ENCODE measurements at regions not wholly inside any gene's neighbourhood (a gene's known extent, or its start where the extent isn't known, plus 50 kb on each side); places are given as distances from the start of the nearest gene placed in this dataset.
A peak's percentile ranks its signal among the peaks of the same experiment; 100 is the strongest.

DNA sequence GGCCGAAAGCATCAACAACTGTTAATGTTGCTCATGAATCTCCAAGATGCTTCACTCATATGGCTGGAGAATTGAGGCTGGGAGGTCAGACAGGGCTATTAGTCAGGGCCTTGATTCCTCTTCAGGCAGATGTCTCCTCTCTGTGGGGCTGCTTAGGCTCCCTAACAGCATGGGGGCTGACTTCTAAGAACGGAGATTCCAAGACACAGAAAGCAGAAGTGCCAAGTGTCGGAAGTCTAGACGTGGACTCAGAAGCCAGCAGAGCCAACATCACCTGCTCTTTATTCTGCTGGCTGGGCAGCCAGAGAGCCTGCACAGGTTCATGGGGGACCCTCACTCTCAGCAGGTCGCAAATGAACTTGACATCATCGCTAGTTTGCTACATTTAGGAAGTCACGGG lies 279.8 kb downstream of the CDH26 start:
- TF ChIP-seq EZH2 (IDR thresholded peaks at IDR 0.05; ENCODE audit: insufficient read depth, low read length): no peak
- TF ChIP-seq CTCF (IDR thresholded peaks at IDR 0.05; ENCODE audit: insufficient read depth, low read depth, low read length): no peak
- Histone ChIP-seq H3K27me3 (ENCODE audit: insufficient read depth, low read length) (no peaks in the 10 kb centered on the region), H3K4me2 (ENCODE audit: low read length) (no peak overlapping the region), H3K4me3 (ENCODE audit: insufficient read depth, low read depth, low read length) (no peak overlapping the region), H3K27ac (ENCODE audit: low read depth, low read length) (no peak overlapping the region), H3K4me1 (ENCODE audit: insufficient read depth, low read length) (peaks cover 7% of the 10 kb centered on the region), H3K9ac (ENCODE audit: low read length) (no peak overlapping the region), H2AFZ (ENCODE audit: low read depth, low read length) (no peak overlapping the region), H3K9me3 (ENCODE audit: insufficient read depth, low read depth, low read length) (no peaks in the 10 kb centered on the region), H3K79me2 (ENCODE audit: insufficient read depth, low read length) (no peaks in the 10 kb centered on the region), H3K36me3 (ENCODE audit: insufficient read depth, low read length) (no peaks in the 10 kb centered on the region), H4K20me1 (ENCODE audit: insufficient read depth, low read length) (no peaks in the 10 kb centered on the region)
- Mint-ChIP-seq H3K36me3 (ENCODE audit: low read depth, unreplicated experiment) (no peaks in the 10 kb centered on the region), H3K4me3 (ENCODE audit: unreplicated experiment) (no peak overlapping the region), H3K9me3 (ENCODE audit: unreplicated experiment) (peaks cover 3% of the 10 kb centered on the region), H3K4me1 (ENCODE audit: low read depth, unreplicated experiment) (peaks cover 17% of the 10 kb centered on the region), H3K27me3 (ENCODE audit: low read depth, unreplicated experiment) (peaks cover 16% of the 10 kb centered on the region), H3K27ac (ENCODE audit: unreplicated experiment) (no peak overlapping the region)
- DNase-seq (ENCODE audit: low read depth) (no peak), FAIRE-seq (no peak)

DNA sequence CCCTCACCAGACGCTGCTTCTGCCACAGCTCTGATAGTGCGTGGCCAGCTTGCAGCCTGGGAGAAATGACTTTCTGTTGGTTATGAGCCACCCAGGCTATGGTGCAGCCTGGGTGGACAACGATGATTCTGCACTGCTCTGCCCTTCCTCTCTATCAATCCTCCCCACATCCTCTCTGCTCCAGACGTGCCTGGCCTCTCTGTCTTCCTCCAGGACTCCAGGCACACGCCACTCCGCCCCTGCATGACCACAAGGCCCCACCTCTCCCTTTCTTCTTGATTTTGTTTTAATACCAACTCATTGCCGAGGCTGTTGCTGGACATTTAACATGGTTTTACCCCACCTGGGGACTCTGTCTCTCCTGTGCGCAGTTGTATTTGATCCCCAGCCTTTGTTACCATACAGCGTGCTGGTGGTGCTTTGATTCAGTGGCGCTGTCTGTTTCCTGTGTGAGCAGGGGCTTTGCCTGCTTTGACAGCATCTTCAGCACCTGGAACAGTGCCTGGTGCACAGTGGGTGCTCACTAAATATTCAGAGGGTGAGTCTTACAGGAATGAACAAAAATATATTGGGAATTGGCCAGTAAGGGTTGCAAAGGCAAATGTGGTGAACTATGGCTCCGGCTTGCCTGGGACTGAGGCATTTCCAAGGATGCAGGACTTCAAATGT lies 280.9 kb downstream of the CDH26 start:
- peak overlapping the region; percentile 19 for H3K4me2 ChIP-seq (ENCODE audit: low read length)
- peaks cover 14% of the 10 kb centered on the region for H3K4me1 ChIP-seq (ENCODE audit: insufficient read depth, low read length)
- H3K79me2 ChIP-seq (ENCODE audit: insufficient read depth, low read length): no peaks in the 10 kb centered on the region
- H3K9me3 Mint-ChIP-seq (ENCODE audit: unreplicated experiment): peaks cover 3% of the 10 kb centered on the region
- DNase-seq (ENCODE audit: low read depth) (no peak), FAIRE-seq (no peak)
- no peak overlapping the region for H3K27ac ChIP-seq (ENCODE audit: low read depth, low read length)
- H3K9ac ChIP-seq (ENCODE audit: low read length): no peak overlapping the region
- peaks cover 12% of the 10 kb centered on the region for H3K4me1 Mint-ChIP-seq (ENCODE audit: low read depth, unreplicated experiment)
- H2AFZ ChIP-seq (ENCODE audit: low read depth, low read length): no peak overlapping the region
- no peaks in the 10 kb centered on the region for H3K27me3 ChIP-seq (ENCODE audit: insufficient read depth, low read length)
- H3K27me3 Mint-ChIP-seq (ENCODE audit: low read depth, unreplicated experiment): peaks cover 20% of the 10 kb centered on the region
- TF ChIP-seq EZH2 (IDR thresholded peaks at IDR 0.05; ENCODE audit: insufficient read depth, low read length): no peak
- H3K4me3 ChIP-seq (ENCODE audit: insufficient read depth, low read depth, low read length): no peak overlapping the region
- no peak overlapping the region for H3K4me3 Mint-ChIP-seq (ENCODE audit: unreplicated experiment)
- no peaks in the 10 kb centered on the region for H3K9me3 ChIP-seq (ENCODE audit: insufficient read depth, low read depth, low read length)
- H3K36me3 Mint-ChIP-seq (ENCODE audit: low read depth, unreplicated experiment): no peaks in the 10 kb centered on the region
- peak overlapping the region; percentile 2 for H3K27ac Mint-ChIP-seq (ENCODE audit: unreplicated experiment)
- no peaks in the 10 kb centered on the region for H3K36me3 ChIP-seq (ENCODE audit: insufficient read depth, low read length)
- no peaks in the 10 kb centered on the region for H4K20me1 ChIP-seq (ENCODE audit: insufficient read depth, low read length)

DNA sequence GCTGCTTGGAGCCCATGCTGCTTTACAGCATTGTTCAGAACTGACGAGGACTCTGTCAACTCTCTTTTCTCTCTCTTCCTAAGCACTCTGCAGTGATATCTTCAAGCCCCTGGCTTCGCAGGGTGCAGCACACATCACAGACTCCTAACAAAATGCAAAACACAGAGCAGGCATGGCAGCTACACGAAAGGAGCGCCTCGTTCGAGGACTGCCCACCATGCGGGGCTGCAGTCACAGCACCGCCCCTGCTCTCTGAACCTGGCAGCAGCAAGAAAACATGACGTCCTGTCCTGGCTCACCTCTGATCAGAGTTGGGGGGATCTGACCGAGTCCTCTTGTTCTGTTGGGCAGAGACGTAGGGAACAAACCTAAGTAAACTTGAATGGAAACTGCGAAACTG lies 281.7 kb downstream of the CDH26 start:
- no peaks in the 10 kb centered on the region for H3K36me3 ChIP-seq (ENCODE audit: insufficient read depth, low read length)
- peaks cover 20% of the 10 kb centered on the region for H3K27me3 Mint-ChIP-seq (ENCODE audit: low read depth, unreplicated experiment)
- H3K27ac ChIP-seq (ENCODE audit: low read depth, low read length): no peak overlapping the region
- H3K4me1 ChIP-seq (ENCODE audit: insufficient read depth, low read length): peaks cover 14% of the 10 kb centered on the region
- FAIRE-seq (no peak), DNase-seq (ENCODE audit: low read depth) (no peak)
- no peak overlapping the region for H2AFZ ChIP-seq (ENCODE audit: low read depth, low read length)
- H3K9ac ChIP-seq (ENCODE audit: low read length): no peak overlapping the region
- peaks cover 3% of the 10 kb centered on the region for H3K9me3 Mint-ChIP-seq (ENCODE audit: unreplicated experiment)
- no peaks in the 10 kb centered on the region for H4K20me1 ChIP-seq (ENCODE audit: insufficient read depth, low read length)
- TF ChIP-seq EZH2 (IDR thresholded peaks at IDR 0.05; ENCODE audit: insufficient read depth, low read length) (no peak), CTCF (IDR thresholded peaks at IDR 0.05; ENCODE audit: insufficient read depth, low read depth, low read length) (no peak)
- H3K4me3 ChIP-seq (ENCODE audit: insufficient read depth, low read depth, low read length): no peak overlapping the region
- no peaks in the 10 kb centered on the region for H3K79me2 ChIP-seq (ENCODE audit: insufficient read depth, low read length)
- H3K4me2 ChIP-seq (ENCODE audit: low read length): no peak overlapping the region
- H3K4me3 Mint-ChIP-seq (ENCODE audit: unreplicated experiment): no peak overlapping the region
- no peaks in the 10 kb centered on the region for H3K36me3 Mint-ChIP-seq (ENCODE audit: low read depth, unreplicated experiment)
- H3K4me1 Mint-ChIP-seq (ENCODE audit: low read depth, unreplicated experiment): peaks cover 12% of the 10 kb centered on the region
- no peaks in the 10 kb centered on the region for H3K27me3 ChIP-seq (ENCODE audit: insufficient read depth, low read length)
- no peaks in the 10 kb centered on the region for H3K9me3 ChIP-seq (ENCODE audit: insufficient read depth, low read depth, low read length)
- H3K27ac Mint-ChIP-seq (ENCODE audit: unreplicated experiment): no peak overlapping the region

Data from astrocyte (in vitro differentiated cells and primary cell).